ENCODE measurements at regions not wholly inside any gene's neighbourhood (a gene's known extent, or its start where the extent isn't known, plus 50 kb on each side); places are given as distances from the start of the nearest gene placed in this dataset.

GRCh38 chr9:19699756-19700155, 89.1 kb downstream of the SLC24A2 start:
- no peak for TF ChIP-seq CTCF (IDR thresholded peaks at IDR 0.05)
- TF ChIP-seq MXD4 (CRISPR knock-in tag; IDR thresholded peaks at IDR 0.05; ENCODE audit: borderline replicate concordance): no peak
- TF ChIP-seq TCF7 (CRISPR knock-in tag; IDR thresholded peaks at IDR 0.05; ENCODE audit: low read depth): no peak
- TF ChIP-seq SP1 (CRISPR knock-in tag; conservative IDR thresholded peaks at IDR 0.05): no peak
- TF ChIP-seq KAT7 (CRISPR knock-in tag; IDR thresholded peaks at IDR 0.05; ENCODE audit: borderline replicate concordance): no peak
- TF ChIP-seq RELA (CRISPR knock-in tag; IDR thresholded peaks at IDR 0.05; ENCODE audit: borderline replicate concordance): no peak
- no peak for TF ChIP-seq ARID4B (CRISPR knock-in tag; IDR thresholded peaks at IDR 0.05; ENCODE audit: borderline replicate concordance)
- no peak for TF ChIP-seq MAX (CRISPR knock-in tag; IDR thresholded peaks at IDR 0.05)
- no peak for TF ChIP-seq ATF6 (CRISPR knock-in tag; IDR thresholded peaks at IDR 0.05)

Measured in WTC11 (cell line).